ENCODE measurements at regions not wholly inside any gene's neighbourhood (a gene's known extent, or its start where the extent isn't known, plus 50 kb on each side); places are given as distances from the start of the nearest gene placed in this dataset.
A peak's percentile ranks its signal among the peaks of the same experiment; 100 is the strongest.
"Not testable (repeated sequence)": the region's sequence is repeated elsewhere in the genome, so short reads cannot be mapped to it uniquely, and the experiment has no call there.

GRCh38 chr10:86579883-86580520, 58.4 kb upstream of the WAPL start:
- DNase-seq, result no peak

GRCh38 chr10:86580521-86580891, 58.9 kb upstream of the WAPL start:
- no peak for DNase-seq

DNA sequence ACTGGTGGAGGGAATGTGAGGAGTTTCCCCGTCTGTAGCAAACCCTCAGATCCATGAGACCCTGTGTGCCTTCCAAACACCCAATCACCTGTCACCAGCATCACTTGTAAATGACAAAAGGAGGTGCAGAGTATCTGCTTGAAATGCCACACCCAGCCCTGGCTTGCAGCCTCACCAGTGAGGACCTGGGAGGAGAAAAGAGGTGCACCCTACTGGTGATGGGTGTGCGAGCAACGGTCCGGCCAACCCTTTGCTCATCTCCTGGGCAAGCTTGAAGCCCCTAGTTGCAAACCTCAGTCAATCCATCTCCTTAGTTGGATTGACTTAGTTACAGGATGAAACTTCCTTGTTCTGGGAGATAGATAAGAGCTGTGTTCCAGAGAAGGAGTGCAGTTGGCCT, 62.4 kb upstream of the WAPL start:
- no peak for DNase-seq

DNA sequence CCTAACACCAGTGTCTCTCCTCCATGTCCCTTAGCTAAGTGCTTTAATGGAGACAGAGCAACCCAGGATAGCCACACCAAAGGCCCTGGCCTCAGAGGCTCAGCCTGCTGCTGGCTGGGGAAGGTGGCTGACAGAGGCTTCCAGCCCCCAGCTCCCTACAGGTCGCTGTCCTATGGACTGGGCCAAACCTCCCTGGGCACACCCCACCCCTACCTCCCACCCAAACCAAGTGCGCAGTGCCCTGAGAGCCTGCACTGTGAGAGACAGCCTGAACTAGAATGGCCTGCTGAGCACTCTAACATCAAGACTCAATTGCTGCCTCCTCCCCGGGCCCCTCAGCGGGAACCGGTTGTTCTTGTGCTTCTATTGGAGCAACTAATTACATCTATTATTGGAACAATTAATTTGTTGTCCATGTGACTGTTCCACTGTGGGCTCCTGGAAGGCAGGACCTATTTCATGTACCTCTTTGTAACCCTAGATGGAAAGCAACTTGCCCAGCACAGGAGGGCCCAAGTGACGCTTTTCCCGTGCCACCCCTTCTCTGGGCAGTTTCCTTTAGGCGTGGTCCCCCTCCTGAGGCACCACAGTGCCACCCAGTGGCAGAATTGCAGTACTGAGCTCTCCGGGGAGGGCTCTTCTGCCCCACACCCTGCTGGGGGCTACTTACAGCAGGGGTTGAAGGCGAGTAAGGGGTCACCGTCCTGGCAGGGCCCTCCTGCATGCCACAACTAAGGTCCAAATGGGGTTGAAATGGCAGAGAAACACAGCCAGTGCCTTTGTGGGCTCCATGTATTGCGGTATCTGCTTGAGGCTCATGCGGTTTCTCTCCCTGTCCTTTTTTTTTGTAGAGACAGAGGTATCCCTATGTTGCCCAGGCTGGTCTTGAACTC, 63.7 kb upstream of the WAPL start:
- DNase-seq, result peak; percentile 90

GRCh38 chr10:86586516-86586915, 64.9 kb upstream of the WAPL start:
- DNase-seq, result no peak

GRCh38 chr10:86588781-86589180, 65.6 kb upstream of the OPN4 start:
- DNase-seq, result not testable (repeated sequence)

- DNase-seq, result no peak
These were observed 62.9 kb upstream of the OPN4 start for GRCh38 chr10:86591436-86591835.

DNA sequence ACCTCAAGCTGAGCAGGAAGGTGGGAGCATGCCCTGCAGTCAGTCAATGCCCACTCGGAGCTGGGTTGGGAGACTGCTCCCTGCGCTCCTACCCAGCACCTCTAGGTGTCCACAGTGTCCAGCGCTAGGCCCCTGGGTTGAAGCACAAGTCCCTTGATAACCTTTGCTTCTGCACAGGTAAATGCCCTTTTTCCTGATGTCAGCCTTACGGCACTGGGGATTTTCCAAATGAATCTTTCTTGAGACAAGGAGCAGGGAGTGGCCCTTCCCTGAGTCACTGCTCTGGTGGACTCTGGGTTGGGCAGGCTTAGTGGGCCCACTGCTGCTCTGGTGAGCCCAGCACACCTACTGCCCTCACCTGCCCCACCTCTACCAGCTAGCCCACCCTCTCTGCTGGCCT, 61.9 kb upstream of the OPN4 start:
- no peak for DNase-seq

GRCh38 chr10:86594535-86594934, 59.8 kb upstream of the OPN4 start:
- DNase-seq, result no peak

DNA sequence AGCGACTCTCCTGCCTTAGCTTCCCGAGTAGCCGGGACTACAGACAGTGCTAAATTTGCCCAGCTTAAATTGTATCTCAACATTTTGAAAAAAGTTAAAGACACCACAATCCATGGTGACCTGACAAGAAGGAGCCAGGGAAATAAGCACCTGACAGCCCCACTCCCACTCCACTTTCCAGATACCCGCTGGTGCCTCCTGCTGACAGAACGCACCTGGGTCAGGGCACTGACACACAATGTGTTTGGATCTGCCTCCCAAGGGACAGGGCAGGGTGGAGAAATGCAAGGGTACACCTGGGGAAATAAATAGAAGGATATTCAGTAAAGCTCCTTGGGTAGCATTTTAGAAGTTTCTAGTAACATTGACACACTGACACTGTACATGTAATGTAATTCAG, 58.9 kb upstream of the OPN4 start:
- DNase-seq, result no peak

GRCh38 chr10:86596266-86596665, 58.1 kb upstream of the OPN4 start:
- DNase-seq, result no peak

DNA sequence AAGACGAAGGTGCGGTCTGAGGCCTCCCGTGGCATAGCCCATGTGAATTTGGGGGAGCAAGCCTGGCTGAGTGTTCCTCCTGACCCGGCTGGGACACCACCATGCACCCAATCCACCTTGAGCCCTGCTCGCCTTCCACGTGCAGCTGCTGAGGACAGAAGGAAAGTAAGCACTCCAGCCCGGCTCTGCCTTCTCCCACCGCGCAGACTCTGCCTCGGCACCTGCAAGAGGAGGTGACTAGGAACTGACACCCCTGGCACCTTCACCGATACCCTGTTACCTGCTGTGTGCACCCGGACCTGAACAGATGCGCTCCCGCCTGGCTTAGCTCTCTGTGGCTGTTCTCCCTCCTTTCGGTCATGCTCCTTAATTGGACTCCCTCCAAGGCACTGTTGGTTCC, 57.0 kb upstream of the OPN4 start:
- no peak for DNase-seq

DNA sequence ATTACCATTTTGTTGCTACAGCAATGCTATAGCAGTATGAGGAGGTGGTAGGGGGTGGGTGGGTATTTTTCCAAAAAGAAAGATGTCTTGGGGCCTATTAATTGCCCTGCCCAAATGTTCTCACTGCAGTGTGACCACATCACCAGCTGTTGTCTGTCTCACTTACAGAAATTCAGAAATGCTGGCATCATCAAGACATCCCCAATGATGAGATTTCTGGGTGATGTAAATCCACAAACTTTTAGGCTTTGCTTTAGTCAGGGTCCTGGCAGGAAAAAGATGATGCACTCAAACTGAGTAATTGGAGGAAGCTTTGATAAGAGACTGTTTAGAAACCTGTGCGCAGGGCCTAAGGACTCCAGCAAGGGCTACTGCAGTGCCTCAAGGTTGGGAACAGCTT, 56.2 kb upstream of the OPN4 start:
- no peak for DNase-seq

- no peak for DNase-seq
These were observed 55.3 kb upstream of the OPN4 start for GRCh38 chr10:86599041-86599440.

GRCh38 chr10:86599729-86600128, 54.6 kb upstream of the OPN4 start:
- DNase-seq, result no peak

- no peak for DNase-seq
These were observed 54.1 kb upstream of the OPN4 start for GRCh38 chr10:86600296-86600695.

- DNase-seq, result no peak
These were observed 52.3 kb upstream of the OPN4 start for GRCh38 chr10:86601956-86602602.

DNA sequence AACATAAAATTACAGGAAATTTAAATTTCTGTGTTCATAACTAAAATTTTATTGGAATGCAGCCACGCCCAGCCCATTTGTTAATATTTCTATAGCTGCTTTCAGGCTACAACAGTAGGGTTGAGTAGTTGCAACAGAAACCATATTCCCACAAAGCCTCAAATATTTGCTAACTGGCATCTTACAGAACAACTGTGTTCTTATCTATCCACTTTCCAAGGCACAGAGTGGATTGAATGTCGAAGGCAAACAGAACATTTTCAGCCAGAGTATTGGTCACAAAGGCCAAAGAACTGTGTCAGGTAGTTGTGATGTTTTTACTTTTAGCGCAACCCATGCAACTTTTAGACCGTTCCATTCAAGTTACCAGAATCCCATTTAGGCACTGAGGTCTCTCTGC, 51.1 kb upstream of the OPN4 start:
- no peak for DNase-seq

Data from activated effector memory CD4-positive, alpha-beta T cell treated with anti-CD3 and anti-CD28 coated beads, Interleukin-2, amount 50 U/mL, for 16 hours (primary cell).